ENCODE measurements at regions not wholly inside any gene's neighbourhood (a gene's known extent, or its start where the extent isn't known, plus 50 kb on each side); places are given as distances from the start of the nearest gene placed in this dataset.

DNA sequence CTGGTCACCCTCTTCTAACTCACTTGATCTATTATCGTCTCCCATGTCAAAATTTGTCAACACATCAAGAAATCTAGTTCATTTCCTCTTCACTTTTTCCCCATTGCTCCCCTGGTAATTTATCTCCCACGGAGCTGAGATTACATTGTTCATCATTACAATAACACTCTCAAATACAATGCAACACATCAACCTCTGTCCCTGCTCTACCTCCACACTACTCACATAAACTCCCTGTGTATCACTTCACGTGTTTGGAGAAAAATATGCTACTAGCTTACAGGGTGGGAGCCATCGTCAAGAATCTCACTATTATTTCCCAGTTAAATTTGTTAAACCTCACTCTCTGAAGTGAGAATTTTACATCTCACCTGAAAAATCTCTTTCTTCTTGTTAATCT is 1006.4 kb downstream of the ARAP2 start:
- TF ChIP-seq CTCF (IDR thresholded peaks at IDR 0.05), result no peak
- Histone ChIP-seq H3K79me2 (ENCODE audit: insufficient read depth, low read length) (no peaks in the 10 kb centered on the region), H3K36me3 (replicated peaks in 1 of 2; ENCODE audit: control insufficient read depth in 1 of 2, insufficient read depth in 2 of 2, low read length in 2 of 2) (no peaks in the 10 kb centered on the region), H4K20me1 (ENCODE audit: insufficient read depth, low read length) (no peaks in the 10 kb centered on the region), H3K4me1 (ENCODE audit: control insufficient read depth in 1 of 2, insufficient read depth in 2 of 2, low read length in 2 of 2) (no peaks in the 10 kb centered on the region), H3K9ac (ENCODE audit: insufficient read depth, low read length, poor library complexity, severe bottlenecking) (no peak overlapping the region), H3K27me3 (ENCODE audit: control insufficient read depth in 2 of 2, insufficient read depth in 2 of 2, low read length in 2 of 2) (no peaks in the 10 kb centered on the region), H2AFZ (ENCODE audit: insufficient read depth, low read depth, low read length, poor library complexity, severe bottlenecking) (no peak overlapping the region), H3K9me3 (replicated peaks in 1 of 2; ENCODE audit: control insufficient read depth in 1 of 2, insufficient read depth in 1 of 2, low read length in 2 of 2) (peaks cover 0 to 4% of the 10 kb centered on the region in 2 donors), H3K4me3 (replicated peaks in 1 of 3; ENCODE audit: low read depth in 2 of 3, low read length in 3 of 3) (no peak overlapping the region), H3K4me2 (replicated peaks; ENCODE audit: extremely low read depth, low read length, poor library complexity, severe bottlenecking) (no peak overlapping the region), H3K27ac (ENCODE audit: low read depth in 1 of 2, low read length in 2 of 2) (no peak overlapping the region)
- Mint-ChIP-seq H3K4me1 (no peaks in the 10 kb centered on the region), H3K27me3 (ENCODE audit: low read depth in 3 of 3) (no peaks in the 10 kb centered on the region), H3K4me3 (no peak overlapping the region), H3K9me3 (peaks cover 0 to 10% (median 2%) of the 10 kb centered on the region in 7 donors), H3K27ac (no peak overlapping the region), H3K36me3 (no peaks in the 10 kb centered on the region)
- intact Hi-C loops (cut with micrococcal nuclease), result no loop called here
- WGBS (ENCODE audit: insufficient coverage), result 53% methylated on average over 3 of the region's 4 CpGs
- no peak for DNase-seq

DNA sequence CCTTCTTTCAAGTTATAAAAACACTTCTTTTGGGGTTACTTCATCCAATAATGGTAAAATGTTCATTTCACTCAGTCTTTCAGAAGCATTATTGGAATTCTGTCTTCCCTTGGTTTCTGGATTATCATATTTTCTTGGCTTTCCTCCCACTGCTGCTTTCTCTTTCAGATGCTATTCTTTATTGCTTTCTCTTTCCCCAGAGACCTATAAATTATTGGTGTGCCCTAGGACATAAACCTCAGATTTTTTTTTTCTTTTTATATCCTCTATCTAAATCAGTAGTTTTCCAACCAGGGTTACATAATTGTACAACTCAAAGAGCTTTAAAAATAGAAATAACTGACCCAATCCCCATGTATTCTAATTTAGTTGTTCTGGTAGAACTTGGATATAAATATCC is 1005.5 kb downstream of the ARAP2 start:
- no peaks in the 10 kb centered on the region for H3K27me3 Mint-ChIP-seq (ENCODE audit: low read depth in 3 of 3)
- Histone ChIP-seq H3K79me2 (ENCODE audit: insufficient read depth, low read length) (no peaks in the 10 kb centered on the region), H3K9ac (ENCODE audit: insufficient read depth, low read length, poor library complexity, severe bottlenecking) (no peak overlapping the region), H3K27ac (ENCODE audit: low read depth in 1 of 2, low read length in 2 of 2) (no peak overlapping the region), H3K27me3 (ENCODE audit: control insufficient read depth in 2 of 2, insufficient read depth in 2 of 2, low read length in 2 of 2) (no peaks in the 10 kb centered on the region), H3K4me1 (ENCODE audit: control insufficient read depth in 1 of 2, insufficient read depth in 2 of 2, low read length in 2 of 2) (no peaks in the 10 kb centered on the region), H4K20me1 (ENCODE audit: insufficient read depth, low read length) (no peaks in the 10 kb centered on the region), H2AFZ (ENCODE audit: insufficient read depth, low read depth, low read length, poor library complexity, severe bottlenecking) (no peak overlapping the region), H3K4me3 (replicated peaks in 1 of 3; ENCODE audit: low read depth in 2 of 3, low read length in 3 of 3) (no peak overlapping the region), H3K36me3 (replicated peaks in 1 of 2; ENCODE audit: control insufficient read depth in 1 of 2, insufficient read depth in 2 of 2, low read length in 2 of 2) (no peaks in the 10 kb centered on the region), H3K9me3 (replicated peaks in 1 of 2; ENCODE audit: control insufficient read depth in 1 of 2, insufficient read depth in 1 of 2, low read length in 2 of 2) (peaks cover 0 to 4% of the 10 kb centered on the region in 2 donors), H3K4me2 (replicated peaks; ENCODE audit: extremely low read depth, low read length, poor library complexity, severe bottlenecking) (no peak overlapping the region)
- no peak overlapping the region for H3K4me3 Mint-ChIP-seq
- H3K27ac Mint-ChIP-seq, result no peak overlapping the region
- intact Hi-C loops (cut with micrococcal nuclease), result no loop called here
- H3K36me3 Mint-ChIP-seq, result no peaks in the 10 kb centered on the region
- no peak for DNase-seq
- no peak for TF ChIP-seq CTCF (IDR thresholded peaks at IDR 0.05)
- H3K4me1 Mint-ChIP-seq, result no peaks in the 10 kb centered on the region
- peaks cover 0 to 10% (median 2%) of the 10 kb centered on the region in 7 donors for H3K9me3 Mint-ChIP-seq
